GM23338 (cell line): ENCODE measurements at regions not wholly inside any gene's neighbourhood (a gene's known extent, or its start where the extent isn't known, plus 50 kb on each side); places are given as distances from the start of the nearest gene placed in this dataset.

Experiments
- ATAC-seq: fragments of 200-7000 bp; cut with Tn5 transposase; 3 replicates; pipeline ENCODE4 v1.9.1; 2020
- DNase-seq: peaks from one replicate; pipeline ENCODE4 v3.0.0-alpha.2; 2015; ENCODE audit warnings: low spot score
- H2AFZ ChIP-seq: fragments of 200-600 bp; sonication (generic); 2 replicates; pipeline ENCODE4 v1.8.0; 2016; ENCODE audit warnings: antibody characterized with exemption, mild to moderate bottlenecking, moderate library complexity
- H3F3A ChIP-seq: fragments of 200-600 bp; sonication (generic); replicated peaks from 2 replicates; pipeline ENCODE4 v1.8.0; 2017; ENCODE audit warnings: antibody characterized with exemption, mixed run types, low read depth
- H3K27ac ChIP-seq: fragments of 200-600 bp; sonication (generic); 2 replicates; pipeline ENCODE4 v1.6.1; 2016; ENCODE audit warnings: low read depth
- H3K27me3 ChIP-seq: fragments of 200-600 bp; sonication (generic); 2 replicates; pipeline ENCODE4 v1.8.0; 2016; ENCODE audit warnings: mild to moderate bottlenecking, mixed run types, moderate library complexity; ENCODE audit not compliant: insufficient read depth
- H3K36me3 ChIP-seq: fragments of 200-600 bp; sonication (generic); 2 replicates; pipeline ENCODE4 v1.8.0; 2016; ENCODE audit warnings: mild to moderate bottlenecking; ENCODE audit not compliant: insufficient read depth
- H3K4me1 ChIP-seq: fragments of 200-600 bp; sonication (generic); 2 replicates; pipeline ENCODE4 v1.8.0; 2016; ENCODE audit warnings: mild to moderate bottlenecking, moderate library complexity; ENCODE audit not compliant: insufficient read depth
- H3K4me2 ChIP-seq: fragments of 200-600 bp; sonication (generic); 2 replicates; pipeline ENCODE4 v1.7.1; 2017; ENCODE audit warnings: mixed run types
- H3K4me3 ChIP-seq: fragments of 200-600 bp; sonication (generic); 2 replicates; pipeline ENCODE4 v1.6.1; 2016; ENCODE audit warnings: mixed run types
- H3K79me2 ChIP-seq: fragments of 200-600 bp; sonication (generic); replicated peaks from 2 replicates; pipeline ENCODE4 v1.8.0; 2017; ENCODE audit warnings: mild to moderate bottlenecking; ENCODE audit not compliant: insufficient read depth
- H3K9me2 ChIP-seq: fragments of 200-600 bp; sonication (generic); 2 replicates; pipeline ENCODE4 v1.8.0; 2017; ENCODE audit not compliant: insufficient read depth
- H4K20me1 ChIP-seq: fragments of 200-600 bp; sonication (generic); replicated peaks from 2 replicates; pipeline ENCODE4 v1.8.0; 2017; ENCODE audit warnings: mild to moderate bottlenecking; ENCODE audit not compliant: insufficient read depth
- H3K27ac Mint-ChIP-seq: 2 replicates; pipeline ENCODE4 v1.8.0; 2020; ENCODE audit warnings: inconsistent platforms, mild to moderate bottlenecking, moderate library complexity, mixed read lengths
- H3K27me3 Mint-ChIP-seq: 3 replicates; pipeline ENCODE4 v1.8.0; 2022; ENCODE audit warnings: low read depth, mild to moderate bottlenecking, moderate library complexity, mixed read lengths, inconsistent platforms; ENCODE audit not compliant: insufficient read depth, poor library complexity
- H3K36me3 Mint-ChIP-seq: 3 replicates; pipeline ENCODE4 v1.8.0; 2021; ENCODE audit warnings: low read depth, mild to moderate bottlenecking, inconsistent platforms, moderate library complexity, mixed read lengths
- H3K4me1 Mint-ChIP-seq: 3 replicates; pipeline ENCODE4 v1.8.0; 2020; ENCODE audit warnings: mild to moderate bottlenecking, inconsistent platforms, mixed read lengths
- H3K4me3 Mint-ChIP-seq: 3 replicates; pipeline ENCODE4 v1.8.0; 2021; ENCODE audit warnings: moderate library complexity, mild to moderate bottlenecking, inconsistent platforms, mixed read lengths
- H3K9me3 Mint-ChIP-seq: 3 replicates; pipeline ENCODE4 v1.8.0; 2020; ENCODE audit warnings: moderate library complexity, mild to moderate bottlenecking, inconsistent platforms, mixed read lengths
- ETS1 ChIP-seq: IDR thresholded peaks from 2 replicates; pipeline ENCODE4 v1.6.1; 2016; ENCODE audit warnings: antibody characterized with exemption
- EZH2 ChIP-seq: fragments of 200-600 bp; sonication (generic); IDR thresholded peaks from one replicate; pipeline ENCODE4 v1.8.0; 2017; ENCODE audit warnings: antibody characterized with exemption, mild to moderate bottlenecking, low read depth; ENCODE audit not compliant: unreplicated experiment
- POLR2AphosphoS5 ChIP-seq: IDR thresholded peaks from 2 replicates; pipeline ENCODE4 v1.6.1; 2016; ENCODE audit warnings: antibody characterized with exemption, low read depth
- STAT1 ChIP-seq: IDR thresholded peaks from one replicate; pipeline ENCODE4 v1.6.1; 2016; ENCODE audit warnings: antibody characterized with exemption; ENCODE audit not compliant: unreplicated experiment
- ZNF331 ChIP-seq: fragments of 250-450 bp; sonication (Bioruptor Pico); IDR thresholded peaks from 2 replicates; pipeline ENCODE4 v1.5.0; 2020; ENCODE audit warnings: low read depth, mild to moderate bottlenecking, moderate library complexity
- ZNF462 ChIP-seq: fragments of 250-450 bp; sonication (Bioruptor Pico); IDR thresholded peaks from 2 replicates; pipeline ENCODE4 v1.5.0; 2020; ENCODE audit warnings: mild to moderate bottlenecking, moderate library complexity

- no peak for TF ChIP-seq ZNF462 (CRISPR knock-in tag)
- no peak for TF ChIP-seq ZNF331 (CRISPR knock-in tag)
Measured at GRCh38 chr12:103102225-103102744, 144.8 kb downstream of the ASCL1 start (continued).

GRCh38 chr12:103105971-103106597, 148.6 kb downstream of the ASCL1 start:
- H3K27ac Mint-ChIP-seq = no peak overlapping the region
- no peaks in the 10 kb centered on the region for H3K4me1 Mint-ChIP-seq
- Histone ChIP-seq H3K9me2 (peaks cover 18% of the 10 kb centered on the region), H2AFZ (0 out of 2 replicates have a peak overlapping the region, but pooled peaks have one; percentile 19), H3K36me3 (no peaks in the 10 kb centered on the region), H3K4me1 (no peaks in the 10 kb centered on the region), H3K4me3 (no peak overlapping the region), H4K20me1 (no peaks in the 10 kb centered on the region), H3K4me2 (no peak overlapping the region), H3K27ac (no peak overlapping the region), H3K79me2 (no peaks in the 10 kb centered on the region), H3K27me3 (no peaks in the 10 kb centered on the region), H3F3A (no peaks in the 10 kb centered on the region)
- DNase-seq = no peak
- ATAC-seq = no peak
- H3K36me3 Mint-ChIP-seq = no peaks in the 10 kb centered on the region
- peaks cover 1% of the 10 kb centered on the region for H3K27me3 Mint-ChIP-seq
- no peaks in the 10 kb centered on the region for H3K9me3 Mint-ChIP-seq
- TF ChIP-seq POLR2AphosphoS5 (no peak), ZNF331 (CRISPR knock-in tag) (no peak), ETS1 (no peak), EZH2 (no peak), STAT1 (no peak)
- H3K4me3 Mint-ChIP-seq = no peak overlapping the region
